GM12878 (cell line): ENCODE measurements at regions not wholly inside any gene's neighbourhood (a gene's known extent, or its start where the extent isn't known, plus 50 kb on each side); places are given as distances from the start of the nearest gene placed in this dataset.

Experiments
- ATAC-seq: fragments of 200-7000 bp; cut with Tn5 transposase; 3 replicates; pipeline ENCODE4 v1.9.1; 2020; ENCODE audit warnings: mild to moderate bottlenecking, moderate library complexity
- BruUV-seq: library from RNA; stranded (reverse); fragments of 400-500 nt; replicated peaks from 2 replicates; lab custom pipeline; 2021; lab: Mats Ljungman, UMichigan
- CTCF ChIA-PET: fragments of 300-600 bp; sonication (Branson Sonifier 250); formaldehyde crosslinking; extraction: SDS; loops from one replicate; lab custom pipeline; 2021; ENCODE audit warnings: inconsistent platforms; lab: Yijun Ruan, JAX
- POLR2A ChIA-PET: fragments of 350-600 bp; formaldehyde crosslinking; extraction: SDS; loops from one replicate; lab custom pipeline; 2021; ENCODE audit warnings: inconsistent platforms; lab: Charles Lee
- RAD21 ChIA-PET: fragments of 300-600 bp; sonication (Branson Sonifier 250); formaldehyde crosslinking; loops from one replicate; lab custom pipeline; 2023; ENCODE audit warnings: antibody characterized with exemption; ENCODE audit not compliant: unreplicated experiment; lab: Charles Lee
- SMC1A ChIA-PET: fragments of 300-600 bp; sonication (Branson Sonifier 250); formaldehyde crosslinking; loops from one replicate; lab custom pipeline; 2023; ENCODE audit not compliant: unreplicated experiment, uncharacterized antibody; lab: Charles Lee
- DNase-seq: peaks from one replicate; pipeline ENCODE4 v3.0.0-alpha.2; 2011; ENCODE audit warnings: low read depth, low spot score
- FAIRE-seq: peaks from 3 replicates; lab custom pipeline; 2011; peaks lifted over from hg19 to GRCh38; lab: Jason Lieb, UNC
- H2AFZ ChIP-seq: 2 replicates; pipeline ENCODE4 v1.6.0; 2011; ENCODE audit warnings: low read depth, low read length, control low read depth; ENCODE audit not compliant: control insufficient read depth
- H3K27ac ChIP-seq: 2 replicates; pipeline ENCODE4 v1.5.1; 2011; ENCODE audit warnings: control low read depth; ENCODE audit not compliant: control insufficient read depth, insufficient read depth
- H3K27me3 ChIP-seq, 2 experiments: replicated peaks in 1 of 2; 2 replicates each; pipeline versions ENCODE4 v1.6.0 to v1.6.1; 2011; ENCODE audit warnings: low read length in 1 of 2; ENCODE audit not compliant: control insufficient read depth in 2 of 2, insufficient read depth in 2 of 2
- H3K36me3 ChIP-seq, 2 experiments: 2 replicates each; pipeline ENCODE4 v1.5.1; 2011; ENCODE audit warnings: low read length in 1 of 2; ENCODE audit not compliant: control insufficient read depth in 2 of 2, insufficient read depth in 2 of 2
- H3K4me1 ChIP-seq: 2 replicates; pipeline ENCODE4 v1.6.1; 2011; ENCODE audit warnings: mild to moderate bottlenecking, low read length, moderate library complexity, mixed read lengths; ENCODE audit not compliant: control insufficient read depth, insufficient read depth
- H3K4me2 ChIP-seq: 2 replicates; pipeline ENCODE4 v1.6.0; 2011; ENCODE audit warnings: control low read depth; ENCODE audit not compliant: control insufficient read depth, insufficient read depth
- H3K4me3 ChIP-seq: fragments of 200-600 bp; sonication (generic); 2 replicates; pipeline ENCODE4 v1.5.1; 2016
- H3K79me2 ChIP-seq: 2 replicates; pipeline ENCODE4 v1.6.0; 2011; ENCODE audit warnings: low read length; ENCODE audit not compliant: control insufficient read depth, insufficient read depth
- H3K9ac ChIP-seq: 2 replicates; pipeline ENCODE4 v1.8.0; 2011; ENCODE audit warnings: low read length, control low read depth, mixed read lengths; ENCODE audit not compliant: control insufficient read depth, insufficient read depth
- H3K9me3 ChIP-seq: replicated peaks from 3 replicates; pipeline ENCODE4 v1.5.1; 2011; ENCODE audit warnings: mild to moderate bottlenecking, low read length; ENCODE audit not compliant: control insufficient read depth, insufficient read depth
- H4K20me1 ChIP-seq: 2 replicates; pipeline ENCODE4 v1.6.0; 2011; ENCODE audit not compliant: control insufficient read depth, insufficient read depth
- ASH2L ChIP-seq: fragments of 300-600, 200-600 bp; sonication (generic); IDR thresholded peaks from 2 replicates; pipeline ENCODE4 v1.6.1; 2017; ENCODE audit warnings: low read depth, mild to moderate bottlenecking, borderline replicate concordance
- DPF2 ChIP-seq: fragments of 450-650 bp; IDR thresholded peaks from 2 replicates; pipeline ENCODE4 v1.6.1; 2017; ENCODE audit warnings: mild to moderate bottlenecking
- ESRRA ChIP-seq: IDR thresholded peaks from 2 replicates; pipeline ENCODE4 v1.6.1; 2012; ENCODE audit warnings: mild to moderate bottlenecking, low read length, improper control_type of control experiment
- MTA3 ChIP-seq: IDR thresholded peaks from 2 replicates; pipeline ENCODE4 v1.6.1; 2012; ENCODE audit warnings: low read length, inconsistent platforms, borderline replicate concordance
- PML ChIP-seq: IDR thresholded peaks from 2 replicates; pipeline ENCODE4 v1.6.1; 2012; ENCODE audit warnings: low read length, inconsistent platforms
- PRDM15 ChIP-seq: fragments of 450-650 bp; formaldehyde crosslinking; IDR thresholded peaks from 2 replicates; pipeline ENCODE4 v1.4.0; 2020; ENCODE audit warnings: mild to moderate bottlenecking, moderate library complexity
- RAD21 ChIP-seq: IDR thresholded peaks from 2 replicates; pipeline ENCODE4 v1.6.1; 2011; ENCODE audit warnings: mild to moderate bottlenecking, low read depth, low read length, moderate library complexity; ENCODE audit not compliant: insufficient read depth
- RUNX3 ChIP-seq: IDR thresholded peaks from 2 replicates; pipeline ENCODE4 v1.6.1; 2012; ENCODE audit warnings: low read length, inconsistent platforms
- SP1 ChIP-seq: IDR thresholded peaks from one replicate; pipeline ENCODE4 v1.6.1; 2011; ENCODE audit warnings: low read depth, low read length
- SUPT20H ChIP-seq: IDR thresholded peaks from 2 replicates; pipeline ENCODE4 v1.6.1; 2011; ENCODE audit warnings: low read depth, mild to moderate bottlenecking, low read length, moderate library complexity, borderline replicate concordance; ENCODE audit not compliant: control insufficient read depth
- WGBS: methylation state at CpG from one replicate; pipeline ENCODE4 v1.1.6; 2016; ENCODE audit warnings: low lambda C conversion rate; ENCODE audit not compliant: insufficient replicate concordance, insufficient coverage; ENCODE audit errors: missing lambda C conversion rate; 5-methylcytosine and 5-hydroxymethylcytosine counted together
- in situ Hi-C: fragments of 300-500 bp; cut with MboI; formaldehyde crosslinking; loops from 9 replicates; pipeline ENCODE4 v1.14.3; 2018; ENCODE audit warnings: mixed read lengths
- intact Hi-C: fragments of 100-400 bp; cut with micrococcal nuclease; formaldehyde crosslinking; loops from one replicate; pipeline ENCODE4 v1.14.2; 2022; ENCODE audit not compliant: unreplicated experiment
- TF ChIP-seq, protein P1 (sequence below): fragments of 450-650 bp; conservative IDR thresholded peaks from 2 replicates; pipeline ENCODE4 v1.6.1; 2017; ENCODE audit warnings: mild to moderate bottlenecking, moderate library complexity

DNA sequence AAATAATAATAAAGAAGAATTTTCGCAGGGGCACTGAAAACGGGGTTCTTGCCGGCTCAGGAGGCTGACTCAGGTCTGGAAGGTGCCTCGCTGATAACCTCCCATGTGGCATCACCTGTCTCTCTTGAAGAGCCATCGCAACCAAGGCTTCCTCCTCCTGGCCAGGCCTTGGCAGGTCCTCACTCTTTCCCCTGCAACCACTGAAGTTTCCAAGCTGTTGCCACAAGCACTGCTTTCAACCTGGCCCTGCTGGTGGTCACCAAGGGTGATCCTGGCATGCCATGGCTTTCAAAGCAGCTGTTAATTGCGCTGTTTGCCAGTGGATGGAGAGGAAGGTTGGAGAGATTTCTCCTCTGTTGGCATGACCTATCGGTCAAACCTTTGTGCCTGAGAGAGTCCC is 163.6 kb upstream of the COPS8 start:
- Histone ChIP-seq H3K9me3 (no peaks in the 10 kb centered on the region), H3K27me3 (no peaks in the 10 kb centered on the region; a peak in 1 of 4 replicates), H3K4me2 (no peak overlapping the region), H3K4me3 (no peak overlapping the region), H2AFZ (no peak overlapping the region), H3K27ac (no peak overlapping the region), H3K79me2 (no peaks in the 10 kb centered on the region), H3K36me3 (no peaks in the 10 kb centered on the region), H3K4me1 (no peaks in the 10 kb centered on the region), H3K9ac (no peak overlapping the region), H4K20me1 (no peaks in the 10 kb centered on the region)
- ATAC-seq: no peak
- SMC1A ChIA-PET: no interaction called here
- TF ChIP-seq PRDM15 (CRISPR knock-in tag) (no peak), SP1 (no peak), ESRRA (no peak), RAD21 (no peak), SUPT20H (no peak), ASH2L (no peak), MTA3 (no peak), DPF2 (no peak), RUNX3 (no peak), PML (no peak)
- TF ChIP-seq, protein P1, sequence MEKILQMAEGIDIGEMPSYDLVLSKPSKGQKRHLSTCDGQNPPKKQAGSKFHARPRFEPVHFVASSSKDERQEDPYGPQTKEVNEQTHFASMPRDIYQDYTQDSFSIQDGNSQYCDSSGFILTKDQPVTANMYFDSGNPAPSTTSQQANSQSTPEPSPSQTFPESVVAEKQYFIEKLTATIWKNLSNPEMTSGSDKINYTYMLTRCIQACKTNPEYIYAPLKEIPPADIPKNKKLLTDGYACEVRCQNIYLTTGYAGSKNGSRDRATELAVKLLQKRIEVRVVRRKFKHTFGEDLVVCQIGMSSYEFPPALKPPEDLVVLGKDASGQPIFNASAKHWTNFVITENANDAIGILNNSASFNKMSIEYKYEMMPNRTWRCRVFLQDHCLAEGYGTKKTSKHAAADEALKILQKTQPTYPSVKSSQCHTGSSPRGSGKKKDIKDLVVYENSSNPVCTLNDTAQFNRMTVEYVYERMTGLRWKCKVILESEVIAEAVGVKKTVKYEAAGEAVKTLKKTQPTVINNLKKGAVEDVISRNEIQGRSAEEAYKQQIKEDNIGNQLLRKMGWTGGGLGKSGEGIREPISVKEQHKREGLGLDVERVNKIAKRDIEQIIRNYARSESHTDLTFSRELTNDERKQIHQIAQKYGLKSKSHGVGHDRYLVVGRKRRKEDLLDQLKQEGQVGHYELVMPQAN: no peak
- CTCF ChIA-PET: no interaction called here
- in situ Hi-C loops (no loop called here), intact Hi-C loops (no loop called here)
- RAD21 ChIA-PET: no interaction called here
- POLR2A ChIA-PET: no interaction called here
- BruUV-seq: no TSS peak
- FAIRE-seq: no peak
- WGBS: 26% methylated on average over 7 of the region's 7 CpGs
- DNase-seq: no peak
